GM12878 (cell line): ENCODE measurements at regions not wholly inside any gene's neighbourhood (a gene's known extent, or its start where the extent isn't known, plus 50 kb on each side); places are given as distances from the start of the nearest gene placed in this dataset.
A peak's percentile ranks its signal among the peaks of the same experiment; 100 is the strongest.

Source experiments
- CBX5 ChIP-seq: sonication (generic); IDR thresholded peaks from 2 replicates; pipeline ENCODE4 v1.6.1; 2016; ENCODE audit warnings: low read depth, moderate library complexity, mild to moderate bottlenecking, inconsistent platforms
- ESRRA ChIP-seq: IDR thresholded peaks from 2 replicates; pipeline ENCODE4 v1.6.1; 2012; ENCODE audit warnings: mild to moderate bottlenecking, low read length, improper control_type of control experiment
- ETV6 ChIP-seq, 2 experiments: fragments of 450-650 bp in 1 of 2; IDR thresholded peaks in 1 of 2; conservative IDR thresholded peaks in 1 of 2; 2 replicates each; pipeline ENCODE4 v1.6.1; 2014; ENCODE audit warnings: antibody characterized with exemption in 1 of 2, borderline replicate concordance in 1 of 2, low read depth in 1 of 2, mild to moderate bottlenecking in 1 of 2, moderate library complexity in 1 of 2
- FOXK2 ChIP-seq: fragments of 450-650 bp; IDR thresholded peaks from 2 replicates; pipeline ENCODE4 v1.6.1; 2017; ENCODE audit warnings: mild to moderate bottlenecking, moderate library complexity
- FOXM1 ChIP-seq: IDR thresholded peaks from 2 replicates; pipeline ENCODE4 v1.6.1; 2012; ENCODE audit warnings: low read depth, mild to moderate bottlenecking, inconsistent platforms, low read length, moderate library complexity
- HDAC2 ChIP-seq: fragments of 200-600 bp; sonication (generic); IDR thresholded peaks from 2 replicates; pipeline ENCODE4 v1.6.1; 2017
- JUND ChIP-seq: IDR thresholded peaks from 2 replicates; pipeline ENCODE4 v1.6.1; 2012; ENCODE audit warnings: low read depth, mild to moderate bottlenecking, low read length, improper control_type of control experiment, moderate library complexity
- KLF5 ChIP-seq: fragments of 450-650 bp; IDR thresholded peaks from 2 replicates; pipeline ENCODE4 v1.6.1; 2014; ENCODE audit warnings: mild to moderate bottlenecking; ENCODE audit not compliant: partially characterized antibody
- LARP7 ChIP-seq: fragments of 450-650 bp; IDR thresholded peaks from 2 replicates; pipeline ENCODE4 v1.6.1; 2017; ENCODE audit warnings: mild to moderate bottlenecking
- MAX ChIP-seq: IDR thresholded peaks from 2 replicates; pipeline ENCODE4 v1.6.1; 2012; ENCODE audit warnings: low read depth, low read length, improper control_type of control experiment
- MTA3 ChIP-seq: IDR thresholded peaks from 2 replicates; pipeline ENCODE4 v1.6.1; 2012; ENCODE audit warnings: low read length, inconsistent platforms, borderline replicate concordance
- NR2F1 ChIP-seq: fragments of 450-650 bp; conservative IDR thresholded peaks from 2 replicates; pipeline ENCODE4 v1.6.1; 2017; ENCODE audit warnings: mild to moderate bottlenecking
- PAX5 ChIP-seq: IDR thresholded peaks from 2 replicates; pipeline ENCODE4 v1.6.1; 2011; ENCODE audit warnings: low read depth, low read length, borderline replicate concordance
- POU2F2 ChIP-seq: IDR thresholded peaks from 3 replicates; pipeline ENCODE4 v1.6.1; 2011; ENCODE audit warnings: low read depth, mild to moderate bottlenecking, low read length, borderline replicate concordance
- RCOR1 ChIP-seq: conservative IDR thresholded peaks from 2 replicates; pipeline ENCODE4 v1.6.1; 2012; ENCODE audit warnings: low read depth, low read length, improper control_type of control experiment
- SKIL ChIP-seq: fragments of 450-650 bp; IDR thresholded peaks from 2 replicates; pipeline ENCODE4 v1.6.1; 2017; ENCODE audit warnings: mild to moderate bottlenecking, low read depth, inconsistent platforms; ENCODE audit not compliant: poor library complexity, severe bottlenecking
- SMAD1 ChIP-seq: fragments of 450-650 bp; IDR thresholded peaks from 2 replicates; pipeline ENCODE4 v1.6.1; 2018; ENCODE audit warnings: mild to moderate bottlenecking, low read depth; ENCODE audit not compliant: partially characterized antibody
- ZNF274 ChIP-seq: IDR thresholded peaks from one replicate; pipeline ENCODE4 v1.8.0; 2011; ENCODE audit not compliant: insufficient read length, insufficient read depth
- TF ChIP-seq, protein P1 (sequence below): fragments of 450-650 bp; IDR thresholded peaks from 2 replicates; pipeline ENCODE4 v1.6.1; 2016; ENCODE audit warnings: mild to moderate bottlenecking
- TF ChIP-seq, protein P2 (sequence below): fragments of 450-650 bp; IDR thresholded peaks from 2 replicates; pipeline ENCODE4 v1.6.1; 2016; ENCODE audit warnings: mild to moderate bottlenecking, moderate library complexity, borderline replicate concordance
- TF ChIP-seq, protein P3 (sequence below): IDR thresholded peaks from 2 replicates; pipeline ENCODE4 v1.6.1; 2011; ENCODE audit warnings: borderline replicate concordance, low read depth, mild to moderate bottlenecking, moderate library complexity, low read length; ENCODE audit not compliant: insufficient read depth, poor library complexity, severe bottlenecking

GRCh38 chr5:124504081-124504916 is 242.1 kb downstream of the ZNF608 start (continued):
- TF ChIP-seq PAX5, result 0 out of 2 replicates have a peak, but pooled peaks have one; percentile 35
- no peak for TF ChIP-seq HDAC2
- peak; percentile 62; the same call in 1 of the 2 replicates for TF ChIP-seq CBX5
- peak; percentile 68 for TF ChIP-seq FOXM1
- TF ChIP-seq ETV6 (conservative IDR thresholded peaks at IDR 0.05 in 1 of 2, IDR thresholded peaks at IDR 0.05 in 1 of 2; ENCODE audit: borderline replicate concordance in 1 of 2, low read depth in 1 of 2), result no peak; a peak in 1 of 4 replicates
- no peak for TF ChIP-seq FOXK2
- TF ChIP-seq, protein P1, sequence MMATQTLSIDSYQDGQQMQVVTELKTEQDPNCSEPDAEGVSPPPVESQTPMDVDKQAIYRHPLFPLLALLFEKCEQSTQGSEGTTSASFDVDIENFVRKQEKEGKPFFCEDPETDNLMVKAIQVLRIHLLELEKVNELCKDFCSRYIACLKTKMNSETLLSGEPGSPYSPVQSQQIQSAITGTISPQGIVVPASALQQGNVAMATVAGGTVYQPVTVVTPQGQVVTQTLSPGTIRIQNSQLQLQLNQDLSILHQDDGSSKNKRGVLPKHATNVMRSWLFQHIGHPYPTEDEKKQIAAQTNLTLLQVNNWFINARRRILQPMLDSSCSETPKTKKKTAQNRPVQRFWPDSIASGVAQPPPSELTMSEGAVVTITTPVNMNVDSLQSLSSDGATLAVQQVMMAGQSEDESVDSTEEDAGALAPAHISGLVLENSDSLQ, result no peak
- TF ChIP-seq SMAD1, result no peak
- TF ChIP-seq, protein P2, sequence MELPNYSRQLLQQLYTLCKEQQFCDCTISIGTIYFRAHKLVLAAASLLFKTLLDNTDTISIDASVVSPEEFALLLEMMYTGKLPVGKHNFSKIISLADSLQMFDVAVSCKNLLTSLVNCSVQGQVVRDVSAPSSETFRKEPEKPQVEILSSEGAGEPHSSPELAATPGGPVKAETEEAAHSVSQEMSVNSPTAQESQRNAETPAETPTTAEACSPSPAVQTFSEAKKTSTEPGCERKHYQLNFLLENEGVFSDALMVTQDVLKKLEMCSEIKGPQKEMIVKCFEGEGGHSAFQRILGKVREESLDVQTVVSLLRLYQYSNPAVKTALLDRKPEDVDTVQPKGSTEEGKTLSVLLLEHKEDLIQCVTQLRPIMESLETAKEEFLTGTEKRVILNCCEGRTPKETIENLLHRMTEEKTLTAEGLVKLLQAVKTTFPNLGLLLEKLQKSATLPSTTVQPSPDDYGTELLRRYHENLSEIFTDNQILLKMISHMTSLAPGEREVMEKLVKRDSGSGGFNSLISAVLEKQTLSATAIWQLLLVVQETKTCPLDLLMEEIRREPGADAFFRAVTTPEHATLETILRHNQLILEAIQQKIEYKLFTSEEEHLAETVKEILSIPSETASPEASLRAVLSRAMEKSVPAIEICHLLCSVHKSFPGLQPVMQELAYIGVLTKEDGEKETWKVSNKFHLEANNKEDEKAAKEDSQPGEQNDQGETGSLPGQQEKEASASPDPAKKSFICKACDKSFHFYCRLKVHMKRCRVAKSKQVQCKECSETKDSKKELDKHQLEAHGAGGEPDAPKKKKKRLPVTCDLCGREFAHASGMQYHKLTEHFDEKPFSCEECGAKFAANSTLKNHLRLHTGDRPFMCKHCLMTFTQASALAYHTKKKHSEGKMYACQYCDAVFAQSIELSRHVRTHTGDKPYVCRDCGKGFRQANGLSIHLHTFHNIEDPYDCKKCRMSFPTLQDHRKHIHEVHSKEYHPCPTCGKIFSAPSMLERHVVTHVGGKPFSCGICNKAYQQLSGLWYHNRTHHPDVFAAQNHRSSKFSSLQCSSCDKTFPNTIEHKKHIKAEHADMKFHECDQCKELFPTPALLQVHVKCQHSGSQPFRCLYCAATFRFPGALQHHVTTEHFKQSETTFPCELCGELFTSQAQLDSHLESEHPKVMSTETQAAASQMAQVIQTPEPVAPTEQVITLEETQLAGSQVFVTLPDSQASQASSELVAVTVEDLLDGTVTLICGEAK, result no peak
- no peak for TF ChIP-seq LARP7
- TF ChIP-seq MTA3, result no peak
- TF ChIP-seq, protein P3, sequence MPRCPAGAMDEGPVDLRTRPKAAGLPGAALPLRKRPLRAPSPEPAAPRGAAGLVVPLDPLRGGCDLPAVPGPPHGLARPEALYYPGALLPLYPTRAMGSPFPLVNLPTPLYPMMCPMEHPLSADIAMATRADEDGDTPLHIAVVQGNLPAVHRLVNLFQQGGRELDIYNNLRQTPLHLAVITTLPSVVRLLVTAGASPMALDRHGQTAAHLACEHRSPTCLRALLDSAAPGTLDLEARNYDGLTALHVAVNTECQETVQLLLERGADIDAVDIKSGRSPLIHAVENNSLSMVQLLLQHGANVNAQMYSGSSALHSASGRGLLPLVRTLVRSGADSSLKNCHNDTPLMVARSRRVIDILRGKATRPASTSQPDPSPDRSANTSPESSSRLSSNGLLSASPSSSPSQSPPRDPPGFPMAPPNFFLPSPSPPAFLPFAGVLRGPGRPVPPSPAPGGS, result peak; percentile 45
- TF ChIP-seq MAX, result no peak
- TF ChIP-seq KLF5, result no peak
- no peak for TF ChIP-seq POU2F2
- TF ChIP-seq ZNF274, result no peak
- no peak for TF ChIP-seq RCOR1
- TF ChIP-seq JUND, result no peak
- TF ChIP-seq NR2F1, result no peak
- no peak for TF ChIP-seq SKIL
- TF ChIP-seq ESRRA, result no peak
